RWPE1 (cell line): ENCODE measurements at regions not wholly inside any gene's neighbourhood (a gene's known extent, or its start where the extent isn't known, plus 50 kb on each side); places are given as distances from the start of the nearest gene placed in this dataset.

Experiments used
- CTCF ChIA-PET: fragments of 350-600 bp; sonication (Branson Sonifier 250); formaldehyde crosslinking; extraction: SDS; loops from one replicate; lab custom pipeline; 2021; lab: Yijun Ruan, JAX
- POLR2A ChIA-PET: fragments of 400-600 bp; formaldehyde crosslinking; extraction: SDS; loops from one replicate; lab custom pipeline; 2020; ENCODE audit warnings: antibody characterized with exemption; ENCODE audit not compliant: low non-redundant PET; lab: Yijun Ruan, JAX
- DNase-seq: peaks from one replicate; pipeline ENCODE4 v3.0.0; 2012; ENCODE audit warnings: low spot score
- H3K27ac ChIP-seq: fragments of 450-650 bp; 2 replicates; pipeline ENCODE4 v1.5.1; 2017
- TF ChIP-seq, protein P1 (sequence below): fragments of 450-650 bp; conservative IDR thresholded peaks from 2 replicates; pipeline ENCODE4 v1.5.1; 2017; ENCODE audit warnings: low read depth, mild to moderate bottlenecking

DNA sequence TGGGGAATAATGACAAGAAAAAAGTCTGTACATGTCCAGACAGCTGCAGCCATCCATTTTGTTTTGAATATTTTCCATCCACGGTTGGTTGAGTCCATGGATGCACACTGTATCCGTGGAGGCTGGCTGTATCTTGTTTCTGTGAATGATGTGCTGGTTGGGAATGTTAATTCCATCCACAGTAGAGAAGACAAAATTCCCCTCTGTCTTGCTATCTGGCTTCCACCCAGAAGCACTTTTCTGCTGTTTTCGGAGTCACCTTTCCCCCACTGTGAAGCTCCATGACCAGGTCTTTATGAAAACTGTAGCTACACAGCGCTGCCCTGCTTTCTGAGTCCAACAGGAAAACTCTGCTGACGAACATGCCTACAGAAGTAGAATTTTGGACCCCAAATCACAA, 122.3 kb downstream of the HRH4 start:
- ChIA-PET CTCF (interaction anchor here (0.5 kb wide), 1 partner anchor 244 kb away, joined by 4 read pairs; no protein-coding TSS in a partner anchor), POLR2A (no interaction called here)
- TF ChIP-seq, protein P1, sequence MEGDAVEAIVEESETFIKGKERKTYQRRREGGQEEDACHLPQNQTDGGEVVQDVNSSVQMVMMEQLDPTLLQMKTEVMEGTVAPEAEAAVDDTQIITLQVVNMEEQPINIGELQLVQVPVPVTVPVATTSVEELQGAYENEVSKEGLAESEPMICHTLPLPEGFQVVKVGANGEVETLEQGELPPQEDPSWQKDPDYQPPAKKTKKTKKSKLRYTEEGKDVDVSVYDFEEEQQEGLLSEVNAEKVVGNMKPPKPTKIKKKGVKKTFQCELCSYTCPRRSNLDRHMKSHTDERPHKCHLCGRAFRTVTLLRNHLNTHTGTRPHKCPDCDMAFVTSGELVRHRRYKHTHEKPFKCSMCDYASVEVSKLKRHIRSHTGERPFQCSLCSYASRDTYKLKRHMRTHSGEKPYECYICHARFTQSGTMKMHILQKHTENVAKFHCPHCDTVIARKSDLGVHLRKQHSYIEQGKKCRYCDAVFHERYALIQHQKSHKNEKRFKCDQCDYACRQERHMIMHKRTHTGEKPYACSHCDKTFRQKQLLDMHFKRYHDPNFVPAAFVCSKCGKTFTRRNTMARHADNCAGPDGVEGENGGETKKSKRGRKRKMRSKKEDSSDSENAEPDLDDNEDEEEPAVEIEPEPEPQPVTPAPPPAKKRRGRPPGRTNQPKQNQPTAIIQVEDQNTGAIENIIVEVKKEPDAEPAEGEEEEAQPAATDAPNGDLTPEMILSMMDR = no peak
- H3K27ac ChIP-seq = no peak overlapping the region
- DNase-seq = no peak

- CTCF ChIA-PET = no interaction called here
- DNase-seq = no peak
- TF ChIP-seq, protein P1 = no peak
- no peak overlapping the region for H3K27ac ChIP-seq
- POLR2A ChIA-PET = no interaction called here
These were observed 123.8 kb downstream of the HRH4 start for GRCh38 chr18:24584205-24584604.

GRCh38 chr18:24584813-24585212, 124.4 kb downstream of the HRH4 start:
- no peak for DNase-seq
- ChIA-PET POLR2A (no interaction called here), CTCF (no interaction called here)
- TF ChIP-seq, protein P1 = no peak
- no peak overlapping the region for H3K27ac ChIP-seq

DNA sequence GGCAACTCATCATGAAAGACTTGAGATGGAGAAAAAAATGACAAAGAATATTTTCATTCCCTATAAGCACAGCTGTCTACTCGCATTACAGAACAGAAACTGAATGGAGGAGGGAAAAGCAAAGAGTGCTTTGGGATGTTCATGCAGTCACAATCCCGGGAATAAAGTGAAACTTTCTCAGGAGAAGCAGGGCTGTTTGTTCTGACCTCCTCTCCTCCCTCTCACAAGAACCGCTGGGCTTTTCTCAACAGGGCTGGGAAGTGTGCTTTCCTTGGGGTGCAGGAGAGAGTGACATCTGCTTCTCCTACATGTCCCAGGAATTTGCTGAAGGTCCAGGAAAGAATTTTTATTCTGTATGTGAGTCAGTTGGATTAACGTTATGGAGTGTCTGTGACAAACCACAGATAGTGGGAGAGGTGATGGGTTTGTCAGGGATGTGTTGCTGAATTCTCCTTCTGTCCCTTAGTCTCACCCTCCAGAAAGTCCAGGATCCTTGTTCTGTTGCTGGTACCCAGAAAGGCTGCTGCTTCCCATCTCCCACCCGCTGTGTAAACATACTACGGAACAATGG, 125.6 kb downstream of the HRH4 start:
- ChIA-PET POLR2A (no interaction called here), CTCF (no interaction called here)
- H3K27ac ChIP-seq = no peak overlapping the region
- DNase-seq = no peak
- TF ChIP-seq, protein P1 = no peak

DNA sequence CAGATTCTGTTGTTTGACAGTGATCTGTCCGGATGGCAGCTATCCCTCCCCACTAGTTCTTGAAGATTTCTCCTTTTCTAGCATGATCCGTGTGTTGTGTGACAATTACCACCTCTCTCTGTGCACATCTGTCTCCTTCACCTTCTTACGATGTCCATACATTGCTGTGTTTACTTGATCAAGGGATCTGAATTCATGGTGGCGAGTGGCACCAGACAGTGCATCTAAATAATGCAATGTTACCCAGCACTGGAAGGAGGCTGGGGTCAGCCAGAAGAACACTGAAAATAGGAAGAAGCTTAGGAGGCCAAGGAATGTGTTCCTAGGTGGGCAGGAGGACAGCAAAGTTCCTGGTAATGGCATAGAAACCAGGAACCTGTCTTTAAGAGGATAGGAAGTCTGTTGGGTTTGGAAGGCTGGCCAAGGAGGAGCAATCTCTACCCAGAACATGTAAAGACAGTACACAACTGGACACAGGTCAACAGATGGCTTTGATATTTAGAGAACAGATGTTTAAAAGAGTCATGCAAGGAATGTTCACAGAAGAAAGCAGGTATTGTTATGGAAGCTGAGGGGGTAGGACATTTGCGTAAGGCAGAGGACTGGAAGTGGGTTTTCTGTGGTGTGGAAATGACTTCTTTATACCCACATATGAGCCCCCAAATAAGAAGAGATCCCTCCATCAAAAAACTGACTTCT, 126.4 kb downstream of the HRH4 start:
- no peak overlapping the region for H3K27ac ChIP-seq
- CTCF ChIA-PET = no interaction called here
- DNase-seq = no peak
- TF ChIP-seq, protein P1 = no peak
- POLR2A ChIA-PET = no interaction called here

DNA sequence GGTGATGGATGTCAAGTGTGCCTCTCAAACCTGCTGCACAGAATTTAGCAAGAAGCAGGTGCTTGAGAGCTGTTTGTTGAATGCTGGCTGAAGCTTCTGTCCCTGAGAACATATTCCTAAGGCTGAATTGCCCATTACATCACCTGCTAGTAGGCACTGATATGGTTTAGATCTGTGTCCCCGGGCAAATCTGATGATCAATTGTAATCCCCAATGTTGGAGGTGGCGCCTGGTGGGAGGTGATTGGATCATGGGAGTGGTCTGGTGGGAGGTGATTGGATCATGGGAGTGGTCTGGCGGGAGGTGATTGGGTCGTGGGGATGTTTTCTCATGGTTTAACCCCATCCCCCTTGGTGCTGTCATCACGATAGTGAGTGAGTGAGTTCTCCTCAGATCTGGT, 128.0 kb downstream of the HRH4 start:
- CTCF ChIA-PET = no interaction called here
- DNase-seq = no peak
- POLR2A ChIA-PET = no interaction called here
- TF ChIP-seq, protein P1 = no peak
- H3K27ac ChIP-seq = no peak overlapping the region
